Endothelial cell (in vitro differentiated cells): ENCODE measurements at regions not wholly inside any gene's neighbourhood (a gene's known extent, or its start where the extent isn't known, plus 50 kb on each side); places are given as distances from the start of the nearest gene placed in this dataset.

ENCODE experiments used
- DNase-seq: peaks from one replicate; pipeline ENCODE4 v3.0.0; 2021; ENCODE audit warnings: low spot score
- H3K27ac Mint-ChIP-seq: one replicate; pipeline ENCODE4 v1.8.0; 2021; ENCODE audit warnings: mixed read lengths, inconsistent platforms; ENCODE audit not compliant: unreplicated experiment
- H3K27me3 Mint-ChIP-seq: one replicate; pipeline ENCODE4 v1.8.0; 2021; ENCODE audit warnings: mild to moderate bottlenecking, moderate library complexity, mixed read lengths, inconsistent platforms; ENCODE audit not compliant: unreplicated experiment
- H3K36me3 Mint-ChIP-seq: one replicate; pipeline ENCODE4 v1.8.0; 2021; ENCODE audit warnings: mild to moderate bottlenecking, low read depth, mixed read lengths, inconsistent platforms; ENCODE audit not compliant: unreplicated experiment
- H3K4me1 Mint-ChIP-seq: one replicate; pipeline ENCODE4 v1.8.0; 2021; ENCODE audit warnings: mild to moderate bottlenecking, mixed read lengths, inconsistent platforms; ENCODE audit not compliant: unreplicated experiment
- H3K4me3 Mint-ChIP-seq: one replicate; pipeline ENCODE4 v1.8.0; 2021; ENCODE audit warnings: mild to moderate bottlenecking, mixed read lengths, inconsistent platforms; ENCODE audit not compliant: unreplicated experiment
- H3K9me3 Mint-ChIP-seq: one replicate; pipeline ENCODE4 v1.8.0; 2021; ENCODE audit warnings: mixed read lengths, inconsistent platforms; ENCODE audit not compliant: unreplicated experiment
- CTCF ChIP-seq: fragments of 200-600 bp; sonication (generic); IDR thresholded peaks from one replicate; pipeline ENCODE4 v1.5.0; 2021; ENCODE audit warnings: antibody characterized with exemption; ENCODE audit not compliant: unreplicated experiment

GRCh38 chr2:140057928-140058327 lies 1277.7 kb upstream of the NXPH2 start:
- no peak for DNase-seq
- Mint-ChIP-seq H3K9me3 (no peaks in the 10 kb centered on the region), H3K4me3 (no peak overlapping the region), H3K36me3 (no peaks in the 10 kb centered on the region), H3K27me3 (peaks cover 2% of the 10 kb centered on the region), H3K4me1 (peaks cover 6% of the 10 kb centered on the region), H3K27ac (no peak overlapping the region)
- TF ChIP-seq CTCF, result no peak

- Mint-ChIP-seq H3K36me3 (no peaks in the 10 kb centered on the region), H3K9me3 (peaks cover 10% of the 10 kb centered on the region), H3K4me1 (no peaks in the 10 kb centered on the region), H3K27ac (no peak overlapping the region), H3K4me3 (no peak overlapping the region), H3K27me3 (peaks cover 2% of the 10 kb centered on the region)
- no peak for DNase-seq
- TF ChIP-seq CTCF, result no peak
These were observed 1261.6 kb upstream of the NXPH2 start for GRCh38 chr2:140041811-140042210.

- Mint-ChIP-seq H3K4me3 (no peak overlapping the region), H3K27ac (no peak overlapping the region), H3K4me1 (no peaks in the 10 kb centered on the region), H3K36me3 (no peaks in the 10 kb centered on the region), H3K27me3 (peaks cover 2% of the 10 kb centered on the region), H3K9me3 (peaks cover 10% of the 10 kb centered on the region)
- DNase-seq, result no peak
- TF ChIP-seq CTCF, result no peak
These were observed 1261.0 kb upstream of the NXPH2 start for GRCh38 chr2:140041239-140041638.

- Mint-ChIP-seq H3K36me3 (no peaks in the 10 kb centered on the region), H3K4me3 (no peak overlapping the region), H3K27ac (no peak overlapping the region), H3K9me3 (peaks cover 4% of the 10 kb centered on the region), H3K4me1 (no peaks in the 10 kb centered on the region), H3K27me3 (no peaks in the 10 kb centered on the region)
- no peak for DNase-seq
- TF ChIP-seq CTCF, result no peak
These were observed 1253.4 kb upstream of the NXPH2 start for GRCh38 chr2:140033638-140034037.

GRCh38 chr2:140027966-140028365 lies 1247.8 kb upstream of the NXPH2 start:
- H3K4me1 Mint-ChIP-seq, result no peaks in the 10 kb centered on the region
- no peaks in the 10 kb centered on the region for H3K9me3 Mint-ChIP-seq
- H3K27ac Mint-ChIP-seq, result no peak overlapping the region
- no peak overlapping the region for H3K4me3 Mint-ChIP-seq
- no peaks in the 10 kb centered on the region for H3K27me3 Mint-ChIP-seq
- no peak for TF ChIP-seq CTCF
- H3K36me3 Mint-ChIP-seq, result no peaks in the 10 kb centered on the region
- DNase-seq, result no peak
